ENCODE measurements at regions not wholly inside any gene's neighbourhood (a gene's known extent, or its start where the extent isn't known, plus 50 kb on each side); places are given as distances from the start of the nearest gene placed in this dataset.
"Not testable (repeated sequence)": the region's sequence is repeated elsewhere in the genome, so short reads cannot be mapped to it uniquely, and the experiment has no call there.

- peaks cover 0 to 22% (median 4%) of the 10 kb centered on the region in 6 donors for H3K4me1 ChIP-seq
- DNase-seq; H3K27ac ChIP-seq; H3K27me3 ChIP-seq (replicated peaks in 1 of 7); H3K4me3 ChIP-seq; H3K36me3 ChIP-seq; H3K9me3 ChIP-seq; intact Hi-C loops (cut with DNase I; ENCODE audit: low total_unique reads): not testable (repeated sequence)
- 82 to 92% (median 90%) methylated on average over 7 to 8 of the region's 8 CpGs for WGBS, 5 donors
Observed at GRCh38 chr17:20681746-20682722, 102.5 kb downstream of the CDRT15L2 start.

GRCh38 chr17:20683651-20684229, 104.2 kb downstream of the CDRT15L2 start:
- H3K4me1 ChIP-seq; H3K27me3 ChIP-seq (replicated peaks in 1 of 7); H3K9me3 ChIP-seq; H3K4me3 ChIP-seq; H3K36me3 ChIP-seq; DNase-seq; H3K27ac ChIP-seq; intact Hi-C loops (cut with DNase I; ENCODE audit: low total_unique reads): not testable (repeated sequence)
- WGBS, 5 donors = 94 to 100% (median 96%) methylated on average over 3 of the region's 4 CpGs

DNA sequence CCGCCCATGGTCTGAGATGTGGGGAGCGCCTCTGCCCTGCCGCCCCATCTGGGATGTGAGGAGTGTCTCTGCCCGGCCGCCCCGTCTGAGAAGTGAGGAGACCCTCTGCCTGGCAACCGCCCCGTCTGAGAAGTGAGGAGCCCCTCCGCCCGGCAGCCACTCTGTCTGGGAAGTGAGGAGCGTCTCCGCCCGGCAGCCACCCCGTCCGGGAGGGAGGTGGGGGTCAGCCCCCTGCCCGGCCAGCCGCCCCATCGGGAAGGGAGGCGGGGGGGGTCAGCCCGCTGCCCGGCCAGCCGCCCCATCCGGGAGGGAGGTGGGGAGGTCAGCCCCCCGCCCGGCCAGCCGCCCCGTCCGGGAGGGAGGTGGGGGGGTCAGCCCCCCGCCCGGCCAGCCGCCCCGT, 105.5 kb downstream of the CDRT15L2 start:
- intact Hi-C loops (cut with DNase I; ENCODE audit: low total_unique reads); H3K9me3 ChIP-seq; H3K36me3 ChIP-seq; H3K27ac ChIP-seq; H3K27me3 ChIP-seq (replicated peaks in 1 of 7); DNase-seq; H3K4me3 ChIP-seq; H3K4me1 ChIP-seq: not testable (repeated sequence)
- 94 to 100% (median 97%) methylated on average over 6 to 28 of the region's 32 CpGs; no CpG with 5 or more reads in 1 of the 5 donors for WGBS, 5 donors

GRCh38 chr17:20687584-20687983, 108.1 kb downstream of the CDRT15L2 start:
- H3K4me1 ChIP-seq; H3K4me3 ChIP-seq; H3K36me3 ChIP-seq; H3K27ac ChIP-seq; H3K27me3 ChIP-seq (replicated peaks in 1 of 7); intact Hi-C loops (cut with DNase I; ENCODE audit: low total_unique reads); H3K9me3 ChIP-seq; DNase-seq: not testable (repeated sequence)
- WGBS, 5 donors = no CpG with 5 or more reads among the region's 2 CpGs

- H3K36me3 ChIP-seq; H3K9me3 ChIP-seq; H3K4me3 ChIP-seq; H3K4me1 ChIP-seq; DNase-seq; H3K27ac ChIP-seq; intact Hi-C loops (cut with DNase I; ENCODE audit: low total_unique reads); H3K27me3 ChIP-seq (replicated peaks in 1 of 7): not testable (repeated sequence)
- 68 to 78% (median 71%) methylated on average over 10 of the region's 10 CpGs for WGBS, 5 donors
Observed at GRCh38 chr17:20689170-20689749, 109.7 kb downstream of the CDRT15L2 start.

DNA sequence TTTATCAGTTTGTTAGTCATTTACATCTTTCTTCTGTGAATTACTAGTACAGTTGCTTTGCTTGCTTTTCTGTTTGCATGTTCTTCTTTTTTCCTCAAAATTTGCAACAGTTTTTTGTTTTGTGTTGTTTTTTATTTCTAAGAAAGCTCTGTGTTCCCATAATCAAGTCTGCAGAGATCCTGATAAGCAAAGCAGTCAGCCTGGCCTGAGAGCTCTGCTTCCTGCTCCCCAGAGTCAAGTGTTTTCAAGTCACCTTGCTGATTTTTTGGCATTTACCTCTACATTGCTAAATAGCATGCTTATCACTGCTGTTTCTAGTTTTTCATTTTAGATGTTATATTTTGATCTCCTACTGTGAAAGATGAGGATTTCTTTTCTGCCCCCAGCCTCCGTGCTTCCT, 113.2 kb downstream of the CDRT15L2 start:
- intact Hi-C loops (cut with DNase I; ENCODE audit: low total_unique reads); H3K36me3 ChIP-seq; H3K9me3 ChIP-seq; DNase-seq; H3K4me3 ChIP-seq; H3K4me1 ChIP-seq; H3K27me3 ChIP-seq (replicated peaks in 1 of 7); H3K27ac ChIP-seq: not testable (repeated sequence)
- WGBS, 5 donors = 21 to 51% (median 47%) methylated on average over 1 of the region's 1 CpG

- 79 to 91% (median 80%) methylated on average over 1 of the region's 1 CpG for whole genome bisulfite sequencing, 5 donors
- H3K27ac ChIP-seq; H3K36me3 ChIP-seq; H3K4me3 ChIP-seq; H3K27me3 ChIP-seq (replicated peaks in 1 of 7); H3K9me3 ChIP-seq; DNase-seq; intact Hi-C loops (cut with DNase I; ENCODE audit: low total_unique reads): not testable (repeated sequence)
- H3K4me1 ChIP-seq = peaks cover 0 to 19% (median 0%) of the 10 kb centered on the region in 6 donors
Observed at GRCh38 chr17:20695871-20696270, 116.3 kb downstream of the CDRT15L2 start.

Data from spleen (tissue), 11 donors.